Central memory CD8-positive, alpha-beta T cell (primary cell): ENCODE measurements at regions not wholly inside any gene's neighbourhood (a gene's known extent, or its start where the extent isn't known, plus 50 kb on each side); places are given as distances from the start of the nearest gene placed in this dataset.

Experiments
- ATAC-seq: fragments of 150-1000 bp; cut with Tn5 transposase; replicated peaks from 2 replicates; pipeline ENCODE4 v1.10.0; 2022; ENCODE audit warnings: mild to moderate bottlenecking, moderate FRiP score, moderate number of reproducible peaks; ENCODE audit not compliant: poor library complexity, severe bottlenecking; ENCODE audit errors: extremely low read depth
- DNase-seq, 2 donors: peaks; one replicate each; pipeline ENCODE4 v3.0.0; 2021; ENCODE audit warnings: low spot score in 2 of 2
- H3K27ac Mint-ChIP-seq: one replicate; pipeline ENCODE4 v1.8.0; 2022; ENCODE audit warnings: low read depth, mild to moderate bottlenecking, moderate library complexity, mixed read lengths
- H3K27me3 Mint-ChIP-seq: one replicate; pipeline ENCODE4 v1.8.0; 2022; ENCODE audit warnings: mixed read lengths
- H3K36me3 Mint-ChIP-seq: one replicate; pipeline ENCODE4 v1.8.0; 2022; ENCODE audit warnings: mild to moderate bottlenecking, moderate library complexity, mixed read lengths; ENCODE audit not compliant: insufficient read depth
- H3K4me1 Mint-ChIP-seq: one replicate; pipeline ENCODE4 v1.8.0; 2022; ENCODE audit warnings: mixed read lengths
- H3K4me3 Mint-ChIP-seq: one replicate; pipeline ENCODE4 v1.8.0; 2022; ENCODE audit warnings: mild to moderate bottlenecking, moderate library complexity, mixed read lengths
- H3K9me3 Mint-ChIP-seq: one replicate; pipeline ENCODE4 v1.8.0; 2022; ENCODE audit warnings: mixed read lengths

DNA sequence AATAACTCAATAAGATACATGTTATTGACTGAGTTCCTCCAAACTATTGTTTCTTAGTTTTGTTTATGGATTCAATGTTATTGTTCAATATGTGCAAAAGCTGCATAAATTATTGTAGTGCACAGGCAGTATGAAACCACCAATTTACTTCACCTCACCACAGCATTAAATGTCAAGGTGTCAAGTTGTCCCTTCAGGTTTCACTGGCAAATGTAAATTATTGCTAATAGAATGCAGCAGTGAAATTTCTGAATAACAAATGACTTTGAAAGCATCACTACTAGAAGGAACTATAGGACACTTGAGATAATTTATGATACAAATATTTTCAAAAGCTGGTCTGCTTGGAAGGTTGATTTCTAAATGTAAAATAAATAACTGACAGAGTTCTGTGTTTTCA is 116.4 kb upstream of the PTPRD start:
- no peaks in the 10 kb centered on the region for H3K27me3 Mint-ChIP-seq
- no peak for DNase-seq
- H3K27ac Mint-ChIP-seq, result no peak overlapping the region
- no peak overlapping the region for H3K4me3 Mint-ChIP-seq
- H3K9me3 Mint-ChIP-seq, result peaks cover 17% of the 10 kb centered on the region
- H3K36me3 Mint-ChIP-seq, result no peaks in the 10 kb centered on the region
- H3K4me1 Mint-ChIP-seq, result no peaks in the 10 kb centered on the region
- no peak for ATAC-seq

DNA sequence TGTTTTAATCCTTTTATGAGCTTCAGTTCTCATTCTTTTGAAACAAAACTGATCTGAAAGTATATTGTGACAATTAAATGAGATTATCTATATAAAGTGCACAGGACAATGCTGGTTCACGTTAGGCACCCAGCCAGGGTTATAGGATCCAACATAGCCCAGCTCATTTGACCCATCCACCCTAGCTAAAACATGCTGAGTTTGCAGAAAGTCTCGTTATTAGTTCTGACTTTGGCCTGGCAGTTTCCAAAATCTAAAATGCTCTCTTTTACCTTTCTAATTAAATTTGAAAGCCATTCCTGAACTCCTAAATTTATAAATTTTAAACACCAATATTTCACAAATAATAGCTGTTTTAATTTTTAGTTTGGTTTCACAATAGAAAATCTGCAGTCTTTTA is 131.9 kb upstream of the PTPRD start:
- H3K4me3 Mint-ChIP-seq, result no peak overlapping the region
- DNase-seq, result no peak
- H3K27me3 Mint-ChIP-seq, result no peaks in the 10 kb centered on the region
- H3K9me3 Mint-ChIP-seq, result peaks cover 37% of the 10 kb centered on the region
- no peaks in the 10 kb centered on the region for H3K36me3 Mint-ChIP-seq
- no peak for ATAC-seq
- no peak overlapping the region for H3K27ac Mint-ChIP-seq
- no peaks in the 10 kb centered on the region for H3K4me1 Mint-ChIP-seq

- Mint-ChIP-seq H3K27ac (no peak overlapping the region), H3K9me3 (peaks cover 25% of the 10 kb centered on the region), H3K36me3 (no peaks in the 10 kb centered on the region)
Observed at GRCh38 chr9:10753474-10753873, 140.7 kb upstream of the PTPRD start.

DNA sequence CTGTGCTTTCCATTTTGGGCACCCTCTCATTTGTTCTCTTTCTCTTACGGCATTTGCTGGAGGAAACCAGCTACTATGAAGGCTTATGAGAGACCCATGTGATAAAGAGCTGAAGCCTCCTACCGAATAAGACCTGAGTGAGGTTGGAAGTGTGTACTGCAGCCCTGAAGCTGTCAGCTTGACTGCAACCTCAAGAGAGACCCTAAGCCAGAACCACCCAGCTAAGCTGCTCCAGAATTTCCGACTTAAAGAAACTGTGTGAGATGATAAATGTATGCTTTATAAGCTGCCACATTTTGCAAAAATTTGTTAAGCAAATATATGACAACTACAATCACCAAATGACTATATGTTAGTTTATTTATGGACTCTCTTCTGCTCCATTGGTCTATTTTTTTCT is 151.7 kb upstream of the PTPRD start:
- H3K27ac Mint-ChIP-seq, result no peak overlapping the region
- H3K36me3 Mint-ChIP-seq, result no peaks in the 10 kb centered on the region

More at GRCh38 chr9:10753474-10753873, 140.7 kb upstream of the PTPRD start:
- no peak for DNase-seq
- no peaks in the 10 kb centered on the region for H3K4me1 Mint-ChIP-seq
- no peaks in the 10 kb centered on the region for H3K27me3 Mint-ChIP-seq
- no peak for ATAC-seq
- H3K4me3 Mint-ChIP-seq, result no peak overlapping the region

GRCh38 chr9:10773136-10773535 is 160.3 kb upstream of the PTPRD start:
- no peaks in the 10 kb centered on the region for H3K36me3 Mint-ChIP-seq
- DNase-seq, result no peak
- H3K4me1 Mint-ChIP-seq, result no peaks in the 10 kb centered on the region
- H3K4me3 Mint-ChIP-seq, result no peak overlapping the region
- H3K9me3 Mint-ChIP-seq, result peaks cover 15% of the 10 kb centered on the region
- ATAC-seq, result no peak
- H3K27ac Mint-ChIP-seq, result no peak overlapping the region
- H3K27me3 Mint-ChIP-seq, result no peaks in the 10 kb centered on the region

More for the DNA sequence above, 151.7 kb upstream of the PTPRD start:
- DNase-seq (no peak), ATAC-seq (no peak)
- no peaks in the 10 kb centered on the region for H3K4me1 Mint-ChIP-seq
- no peaks in the 10 kb centered on the region for H3K27me3 Mint-ChIP-seq
- H3K9me3 Mint-ChIP-seq, result peaks cover 18% of the 10 kb centered on the region
- H3K4me3 Mint-ChIP-seq, result no peak overlapping the region

DNA sequence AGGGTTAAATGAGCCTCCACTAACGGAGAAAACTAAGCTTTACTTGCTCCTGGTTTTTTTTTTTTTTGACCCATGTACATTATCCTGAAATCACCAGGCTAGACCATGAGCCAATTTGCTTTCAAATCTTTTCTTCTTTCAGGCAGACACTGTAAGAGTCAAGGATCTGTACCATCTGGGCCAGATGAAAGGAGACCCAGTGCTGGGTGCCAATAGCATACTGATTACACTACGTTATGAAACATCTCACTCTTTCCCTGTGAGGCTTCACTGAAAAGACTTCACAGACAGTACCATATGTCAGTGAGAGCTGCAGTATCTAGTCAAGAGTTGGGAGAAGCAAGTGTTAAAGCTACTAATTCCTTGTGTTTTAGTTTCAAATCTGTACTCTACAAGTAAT is 161.2 kb upstream of the PTPRD start:
- Mint-ChIP-seq H3K4me3 (no peak overlapping the region), H3K36me3 (no peaks in the 10 kb centered on the region), H3K4me1 (no peaks in the 10 kb centered on the region), H3K9me3 (peaks cover 15% of the 10 kb centered on the region), H3K27ac (no peak overlapping the region), H3K27me3 (no peaks in the 10 kb centered on the region)
- no peak for ATAC-seq
- no peak for DNase-seq

DNA sequence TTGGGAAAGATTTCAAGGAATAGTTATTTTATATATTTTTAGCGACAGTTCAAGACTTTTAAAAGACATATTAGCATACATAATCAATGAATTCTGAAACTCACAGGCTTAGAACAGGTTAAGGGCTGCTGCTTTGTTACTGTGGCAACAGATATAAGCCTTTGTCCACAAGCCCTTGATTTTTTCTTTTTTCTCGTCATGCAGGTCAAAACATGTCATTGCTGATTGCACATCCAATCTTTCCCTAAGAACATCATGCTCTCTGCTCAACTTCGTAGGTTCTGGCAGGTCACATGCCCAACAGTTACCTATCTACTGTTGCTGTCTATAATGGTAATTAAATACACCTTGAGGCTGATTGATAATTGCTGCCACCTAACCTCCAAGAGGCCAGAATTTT is 172.5 kb upstream of the PTPRD start:
- Mint-ChIP-seq H3K36me3 (no peaks in the 10 kb centered on the region), H3K4me3 (no peak overlapping the region), H3K27me3 (no peaks in the 10 kb centered on the region), H3K4me1 (no peaks in the 10 kb centered on the region), H3K27ac (no peak overlapping the region), H3K9me3 (peaks cover 21% of the 10 kb centered on the region)
- no peak for ATAC-seq
- DNase-seq, result no peak

GRCh38 chr9:10793306-10793705 is 180.5 kb upstream of the PTPRD start:
- no peak for ATAC-seq
- no peak for DNase-seq
- no peaks in the 10 kb centered on the region for H3K36me3 Mint-ChIP-seq
- peaks cover 27% of the 10 kb centered on the region for H3K9me3 Mint-ChIP-seq
- no peaks in the 10 kb centered on the region for H3K27me3 Mint-ChIP-seq
- no peak overlapping the region for H3K27ac Mint-ChIP-seq
- H3K4me1 Mint-ChIP-seq, result no peaks in the 10 kb centered on the region
- no peak overlapping the region for H3K4me3 Mint-ChIP-seq

DNA sequence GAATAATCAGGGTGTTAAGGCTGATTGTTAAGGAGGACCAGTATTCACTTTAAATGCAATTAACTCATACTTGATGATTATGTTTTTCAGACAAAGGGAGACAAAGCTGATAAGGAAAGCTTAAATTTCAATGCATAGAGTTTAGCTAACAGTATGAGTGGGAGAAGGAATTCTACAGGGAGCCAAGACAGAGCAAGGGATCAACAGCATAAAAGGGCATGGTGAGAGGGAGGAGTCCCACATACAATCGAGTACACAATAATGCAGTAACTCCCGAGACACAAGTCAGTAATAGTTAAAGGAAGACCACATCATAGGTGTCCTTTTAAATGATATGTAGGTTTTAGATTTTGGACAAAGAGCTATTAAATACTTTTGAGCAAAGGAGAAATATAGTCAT is 191.7 kb upstream of the PTPRD start:
- ATAC-seq (no peak), DNase-seq (no peak)
- no peaks in the 10 kb centered on the region for H3K36me3 Mint-ChIP-seq
- no peak overlapping the region for H3K4me3 Mint-ChIP-seq
- H3K4me1 Mint-ChIP-seq, result no peaks in the 10 kb centered on the region
- H3K27ac Mint-ChIP-seq, result no peak overlapping the region
- H3K9me3 Mint-ChIP-seq, result peaks cover 23% of the 10 kb centered on the region
- H3K27me3 Mint-ChIP-seq, result no peaks in the 10 kb centered on the region

GRCh38 chr9:10806868-10807267 is 194.1 kb upstream of the PTPRD start:
- no peak for DNase-seq
- no peak overlapping the region for H3K4me3 Mint-ChIP-seq
- ATAC-seq, result no peak
- no peak overlapping the region for H3K27ac Mint-ChIP-seq
- H3K9me3 Mint-ChIP-seq, result peaks cover 23% of the 10 kb centered on the region
- H3K36me3 Mint-ChIP-seq, result no peaks in the 10 kb centered on the region
- no peaks in the 10 kb centered on the region for H3K4me1 Mint-ChIP-seq
- H3K27me3 Mint-ChIP-seq, result no peaks in the 10 kb centered on the region

- H3K9me3 Mint-ChIP-seq, result peaks cover 29% of the 10 kb centered on the region
- DNase-seq, result no peak
- no peak overlapping the region for H3K27ac Mint-ChIP-seq
- H3K36me3 Mint-ChIP-seq, result peaks cover 2% of the 10 kb centered on the region
- H3K4me3 Mint-ChIP-seq, result no peak overlapping the region
- ATAC-seq, result no peak
- H3K4me1 Mint-ChIP-seq, result no peaks in the 10 kb centered on the region
- H3K27me3 Mint-ChIP-seq, result no peaks in the 10 kb centered on the region
Observed at GRCh38 chr9:10818206-10818605, 205.4 kb upstream of the PTPRD start.

- no peaks in the 10 kb centered on the region for H3K4me1 Mint-ChIP-seq
- peaks cover 22% of the 10 kb centered on the region for H3K9me3 Mint-ChIP-seq
- DNase-seq (no peak), ATAC-seq (no peak)
- H3K27me3 Mint-ChIP-seq, result no peaks in the 10 kb centered on the region
- H3K36me3 Mint-ChIP-seq, result peaks cover 2% of the 10 kb centered on the region
- H3K27ac Mint-ChIP-seq, result no peak overlapping the region
- H3K4me3 Mint-ChIP-seq, result no peak overlapping the region
Observed at GRCh38 chr9:10835791-10836463, 223.1 kb upstream of the PTPRD start.

DNA sequence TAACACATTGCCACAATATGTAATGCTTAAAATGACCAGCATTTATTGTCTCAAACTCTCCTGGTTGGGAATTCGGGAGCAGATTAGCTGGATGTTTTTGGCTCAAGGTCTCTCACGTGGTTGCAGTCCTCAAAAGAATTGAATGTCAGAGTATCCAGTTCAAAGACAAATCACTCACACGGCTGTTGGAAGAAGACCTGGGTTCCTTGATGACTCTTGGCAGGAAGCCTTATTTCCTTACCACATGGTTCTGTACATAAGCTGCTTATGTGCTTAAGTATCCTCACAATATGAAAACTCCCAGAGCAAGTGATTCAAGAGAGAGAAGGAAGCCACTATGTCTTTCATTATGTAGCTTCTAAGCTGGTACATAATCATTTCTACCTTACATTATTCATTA is 230.3 kb upstream of the PTPRD start:
- ATAC-seq (no peak), DNase-seq (no peak)
- H3K4me3 Mint-ChIP-seq, result no peak overlapping the region
- H3K4me1 Mint-ChIP-seq, result no peaks in the 10 kb centered on the region
- no peaks in the 10 kb centered on the region for H3K27me3 Mint-ChIP-seq
- peaks cover 2% of the 10 kb centered on the region for H3K36me3 Mint-ChIP-seq
- peaks cover 10% of the 10 kb centered on the region for H3K9me3 Mint-ChIP-seq
- H3K27ac Mint-ChIP-seq, result no peak overlapping the region
